Right atrium auricular region (tissue), 2 donors: ENCODE measurements at regions not wholly inside any gene's neighbourhood (a gene's known extent, or its start where the extent isn't known, plus 50 kb on each side); places are given as distances from the start of the nearest gene placed in this dataset.

Experiments used
- DNase-seq: peaks from one replicate; pipeline ENCODE4 v3.0.0-alpha.2; 2019; ENCODE audit warnings: low spot score
- H3K27ac ChIP-seq, 2 donors: fragments of 200-600 bp; sonication (generic); 1 replicate in 1 of 2; 2 replicates in 1 of 2; pipeline ENCODE4 v1.5.1; 2016 to 2019
- H3K27me3 ChIP-seq, 2 donors: fragments of 200-600 bp; sonication (generic); one replicate each; pipeline versions ENCODE4 v1.5.1 to v1.6.0; 2017 to 2019
- H3K36me3 ChIP-seq: fragments of 200-600 bp; sonication (generic); one replicate; pipeline ENCODE4 v1.5.1; 2016
- H3K4me1 ChIP-seq, 2 donors: fragments of 200-600 bp; sonication (generic); one replicate each; pipeline versions ENCODE4 v1.5.1 to v1.6.0; 2017 to 2019
- H3K4me3 ChIP-seq, 2 donors: fragments of 200-600 bp; sonication (generic); 1 replicate in 1 of 2; 2 replicates in 1 of 2; pipeline ENCODE4 v1.5.1; 2017 to 2019; ENCODE audit warnings: mild to moderate bottlenecking in 1 of 2, moderate library complexity in 1 of 2
- H3K9me3 ChIP-seq, 2 donors: fragments of 200-600 bp; sonication (generic); one replicate each; pipeline ENCODE4 v1.5.1; 2019
- TF ChIP-seq, protein P1 (sequence below), 2 donors: fragments of 200-600 bp; sonication (generic); IDR thresholded peaks; one replicate each; pipeline ENCODE4 v1.5.1; 2019; ENCODE audit warnings: antibody characterized with exemption in 2 of 2

- Histone ChIP-seq H3K36me3 (no peaks in the 10 kb centered on the region), H3K9me3 (no peaks in the 10 kb centered on the region), H3K27me3 (no peaks in the 10 kb centered on the region), H3K4me3 (no peak overlapping the region), H3K27ac (no peak overlapping the region), H3K4me1 (no peaks in the 10 kb centered on the region)
- TF ChIP-seq, protein P1, sequence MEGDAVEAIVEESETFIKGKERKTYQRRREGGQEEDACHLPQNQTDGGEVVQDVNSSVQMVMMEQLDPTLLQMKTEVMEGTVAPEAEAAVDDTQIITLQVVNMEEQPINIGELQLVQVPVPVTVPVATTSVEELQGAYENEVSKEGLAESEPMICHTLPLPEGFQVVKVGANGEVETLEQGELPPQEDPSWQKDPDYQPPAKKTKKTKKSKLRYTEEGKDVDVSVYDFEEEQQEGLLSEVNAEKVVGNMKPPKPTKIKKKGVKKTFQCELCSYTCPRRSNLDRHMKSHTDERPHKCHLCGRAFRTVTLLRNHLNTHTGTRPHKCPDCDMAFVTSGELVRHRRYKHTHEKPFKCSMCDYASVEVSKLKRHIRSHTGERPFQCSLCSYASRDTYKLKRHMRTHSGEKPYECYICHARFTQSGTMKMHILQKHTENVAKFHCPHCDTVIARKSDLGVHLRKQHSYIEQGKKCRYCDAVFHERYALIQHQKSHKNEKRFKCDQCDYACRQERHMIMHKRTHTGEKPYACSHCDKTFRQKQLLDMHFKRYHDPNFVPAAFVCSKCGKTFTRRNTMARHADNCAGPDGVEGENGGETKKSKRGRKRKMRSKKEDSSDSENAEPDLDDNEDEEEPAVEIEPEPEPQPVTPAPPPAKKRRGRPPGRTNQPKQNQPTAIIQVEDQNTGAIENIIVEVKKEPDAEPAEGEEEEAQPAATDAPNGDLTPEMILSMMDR (IDR thresholded peaks at IDR 0.05) = no peak
- no peak for DNase-seq
Measured at GRCh38 chr17:62187681-62188080, 122.6 kb upstream of the MED13 start.

DNA sequence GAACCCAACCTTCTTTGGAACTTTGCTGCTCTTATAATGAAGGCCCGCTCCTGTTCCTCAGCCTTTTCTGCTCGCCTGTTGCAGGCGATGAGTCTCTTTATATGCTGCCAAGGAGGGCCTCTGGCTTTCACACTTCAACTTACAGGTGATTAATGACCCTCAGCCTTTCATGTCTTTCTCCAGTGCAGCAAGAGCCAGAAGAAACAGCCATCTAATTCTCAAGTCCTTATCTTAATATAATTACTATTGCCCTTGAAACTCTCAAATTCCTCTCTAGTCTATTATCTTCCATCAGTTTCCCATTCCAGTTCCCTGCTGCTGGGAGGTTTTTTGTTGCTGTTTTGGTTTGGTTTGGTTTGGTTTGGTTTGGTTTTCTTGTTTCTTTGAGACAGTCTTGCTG lies 121.8 kb upstream of the MED13 start:
- Histone ChIP-seq H3K36me3 (no peaks in the 10 kb centered on the region), H3K4me3 (no peak overlapping the region), H3K9me3 (no peaks in the 10 kb centered on the region), H3K27me3 (no peaks in the 10 kb centered on the region), H3K27ac (no peak overlapping the region), H3K4me1 (no peaks in the 10 kb centered on the region)
- TF ChIP-seq, protein P1 (IDR thresholded peaks at IDR 0.05) = no peak
- no peak for DNase-seq

- Histone ChIP-seq H3K27ac (no peak overlapping the region), H3K27me3 (no peaks in the 10 kb centered on the region), H3K4me1 (no peaks in the 10 kb centered on the region), H3K36me3 (no peaks in the 10 kb centered on the region), H3K4me3 (no peak overlapping the region), H3K9me3 (peaks cover 4 to 22% of the 10 kb centered on the region in 2 donors)
- TF ChIP-seq, protein P1 (IDR thresholded peaks at IDR 0.05) = no peak
- no peak for DNase-seq
Measured at GRCh38 chr17:62180772-62181171, 115.7 kb upstream of the MED13 start.

DNA sequence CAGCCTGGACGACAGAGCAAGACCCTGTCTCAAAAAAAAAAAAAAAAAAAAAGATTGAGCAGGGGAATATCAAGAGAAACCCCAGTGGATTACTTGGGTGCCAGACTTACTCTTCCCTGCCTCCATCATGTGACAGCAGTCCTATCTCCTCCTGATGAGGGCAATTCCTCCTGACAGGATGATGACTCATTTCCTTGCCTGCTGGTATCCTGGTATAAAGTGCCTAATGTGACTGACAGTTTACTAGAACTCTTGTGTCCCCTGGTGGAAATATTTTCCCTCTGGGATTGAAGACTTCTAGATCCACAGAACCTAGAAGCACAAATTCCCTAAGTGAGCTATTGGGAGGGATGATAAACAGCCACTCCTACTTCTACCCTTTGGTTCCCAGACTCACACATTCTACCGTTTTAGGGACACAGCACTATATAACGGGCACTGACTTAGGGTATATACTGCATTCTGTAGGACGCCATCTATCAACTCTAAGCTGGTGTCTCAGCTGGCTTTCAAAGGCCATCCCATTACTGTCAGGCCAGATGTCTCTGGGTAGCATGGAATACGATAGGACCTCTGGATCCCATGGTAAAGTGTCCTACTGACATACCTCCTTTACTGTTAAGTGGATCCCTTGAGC lies 114.6 kb upstream of the MED13 start:
- H3K27me3 ChIP-seq = no peaks in the 10 kb centered on the region

DNA sequence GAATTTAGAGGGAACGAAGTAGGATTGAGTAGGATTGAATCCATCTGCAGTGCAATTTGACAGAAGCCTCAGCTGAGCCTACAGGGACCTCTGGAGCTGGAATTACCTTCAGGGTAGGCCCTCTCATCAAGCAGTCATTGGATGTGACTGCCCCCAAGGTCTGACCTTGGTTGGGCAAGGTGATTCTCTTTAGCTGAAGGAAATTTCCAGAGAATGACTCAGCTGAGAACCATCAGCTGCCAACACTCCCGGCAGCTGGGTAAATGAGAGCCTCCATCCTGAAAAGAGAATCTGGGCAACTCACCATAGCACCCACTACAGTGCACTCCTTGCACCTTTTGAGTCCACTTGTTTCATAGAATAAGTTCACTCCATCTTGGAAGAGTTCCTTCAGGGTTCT lies 113.5 kb upstream of the MED13 start:
- no peaks in the 10 kb centered on the region for H3K36me3 ChIP-seq
- no peak for DNase-seq
- H3K27ac ChIP-seq = no peak overlapping the region
- TF ChIP-seq, protein P1 (IDR thresholded peaks at IDR 0.05) = no peak
- H3K9me3 ChIP-seq = peaks cover 4 to 22% of the 10 kb centered on the region in 2 donors
- H3K4me1 ChIP-seq = no peaks in the 10 kb centered on the region
- no peaks in the 10 kb centered on the region for H3K27me3 ChIP-seq
- no peak overlapping the region for H3K4me3 ChIP-seq

More for the DNA sequence above, 114.6 kb upstream of the MED13 start:
- no peaks in the 10 kb centered on the region for H3K36me3 ChIP-seq
- peaks cover 4 to 22% of the 10 kb centered on the region in 2 donors for H3K9me3 ChIP-seq
- H3K4me3 ChIP-seq = no peak overlapping the region
- DNase-seq = no peak
- no peaks in the 10 kb centered on the region for H3K4me1 ChIP-seq
- TF ChIP-seq, protein P1 (IDR thresholded peaks at IDR 0.05) = no peak
- no peak overlapping the region for H3K27ac ChIP-seq
